ENCODE measurements at regions not wholly inside any gene's neighbourhood (a gene's known extent, or its start where the extent isn't known, plus 50 kb on each side); places are given as distances from the start of the nearest gene placed in this dataset.

- H3K4me3 ChIP-seq (ENCODE audit: control insufficient read depth, low read depth, low read length): no peak overlapping the region
- no peak for TF ChIP-seq CTCF (conservative IDR thresholded peaks at IDR 0.05; ENCODE audit: control insufficient read depth, insufficient read depth, low read depth, low read length)
- no peak for DNase-seq (ENCODE audit: low read depth)
Observed at GRCh38 chr4:173769568-173769967, 239.5 kb upstream of the HAND2 start.

GRCh38 chr4:173767650-173768049, 237.6 kb upstream of the HAND2 start:
- no peak for TF ChIP-seq CTCF (conservative IDR thresholded peaks at IDR 0.05; ENCODE audit: control insufficient read depth, insufficient read depth, low read depth, low read length)
- H3K4me3 ChIP-seq (ENCODE audit: control insufficient read depth, low read depth, low read length): no peak overlapping the region
- no peak for DNase-seq (ENCODE audit: low read depth)

- no peak for DNase-seq (ENCODE audit: low read depth)
- no peak overlapping the region for H3K4me3 ChIP-seq (ENCODE audit: control insufficient read depth, low read depth, low read length)
- no peak for TF ChIP-seq CTCF (conservative IDR thresholded peaks at IDR 0.05; ENCODE audit: control insufficient read depth, insufficient read depth, low read depth, low read length)
Observed at GRCh38 chr4:173766171-173766600, 236.2 kb upstream of the HAND2 start.

- H3K4me3 ChIP-seq (ENCODE audit: control insufficient read depth, low read depth, low read length): no peak overlapping the region
- no peak for TF ChIP-seq CTCF (conservative IDR thresholded peaks at IDR 0.05; ENCODE audit: control insufficient read depth, insufficient read depth, low read depth, low read length)
- no peak for DNase-seq (ENCODE audit: low read depth)
Observed at GRCh38 chr4:173765751-173766150, 235.7 kb upstream of the HAND2 start.

- H3K4me3 ChIP-seq (ENCODE audit: control insufficient read depth, low read depth, low read length): no peak overlapping the region
- no peak for DNase-seq (ENCODE audit: low read depth)
- TF ChIP-seq CTCF (conservative IDR thresholded peaks at IDR 0.05; ENCODE audit: control insufficient read depth, insufficient read depth, low read depth, low read length): no peak
Observed at GRCh38 chr4:173763389-173763788, 233.4 kb upstream of the HAND2 start.

- H3K4me3 ChIP-seq (ENCODE audit: control insufficient read depth, low read depth, low read length): no peak overlapping the region
- no peak for DNase-seq (ENCODE audit: low read depth)
- no peak for TF ChIP-seq CTCF (conservative IDR thresholded peaks at IDR 0.05; ENCODE audit: control insufficient read depth, insufficient read depth, low read depth, low read length)
Observed at GRCh38 chr4:173761938-173762337, 231.9 kb upstream of the HAND2 start.

- no peak for TF ChIP-seq CTCF (conservative IDR thresholded peaks at IDR 0.05; ENCODE audit: control insufficient read depth, insufficient read depth, low read depth, low read length)
- no peak for DNase-seq (ENCODE audit: low read depth)
- no peak overlapping the region for H3K4me3 ChIP-seq (ENCODE audit: control insufficient read depth, low read depth, low read length)
Observed at GRCh38 chr4:173761236-173761635, 231.2 kb upstream of the HAND2 start.
